ENCODE measurements at regions not wholly inside any gene's neighbourhood (a gene's known extent, or its start where the extent isn't known, plus 50 kb on each side); places are given as distances from the start of the nearest gene placed in this dataset.

DNA sequence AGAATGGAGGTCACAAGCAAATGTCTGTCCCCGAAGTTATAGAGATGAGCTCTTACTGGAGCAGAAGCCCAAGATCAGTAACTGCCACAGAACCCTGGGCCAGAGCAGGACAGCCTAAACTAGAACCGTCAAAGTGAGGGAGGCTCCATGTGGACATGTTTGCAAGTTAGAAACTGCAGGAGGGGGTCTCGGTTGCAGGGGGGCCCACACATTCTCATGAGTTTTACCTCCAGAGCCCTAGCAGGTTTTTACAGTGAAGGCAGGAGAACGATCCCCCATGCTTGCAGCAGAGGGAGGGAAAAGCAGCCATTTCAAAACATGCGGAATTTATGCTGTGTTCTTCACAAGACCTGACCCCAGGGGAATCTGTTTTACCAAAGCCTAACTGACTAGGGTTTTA is 133.5 kb upstream of the B3GAT1 start:
- no peak for DNase-seq (ENCODE audit: low spot score)
- TF ChIP-seq, protein P1, sequence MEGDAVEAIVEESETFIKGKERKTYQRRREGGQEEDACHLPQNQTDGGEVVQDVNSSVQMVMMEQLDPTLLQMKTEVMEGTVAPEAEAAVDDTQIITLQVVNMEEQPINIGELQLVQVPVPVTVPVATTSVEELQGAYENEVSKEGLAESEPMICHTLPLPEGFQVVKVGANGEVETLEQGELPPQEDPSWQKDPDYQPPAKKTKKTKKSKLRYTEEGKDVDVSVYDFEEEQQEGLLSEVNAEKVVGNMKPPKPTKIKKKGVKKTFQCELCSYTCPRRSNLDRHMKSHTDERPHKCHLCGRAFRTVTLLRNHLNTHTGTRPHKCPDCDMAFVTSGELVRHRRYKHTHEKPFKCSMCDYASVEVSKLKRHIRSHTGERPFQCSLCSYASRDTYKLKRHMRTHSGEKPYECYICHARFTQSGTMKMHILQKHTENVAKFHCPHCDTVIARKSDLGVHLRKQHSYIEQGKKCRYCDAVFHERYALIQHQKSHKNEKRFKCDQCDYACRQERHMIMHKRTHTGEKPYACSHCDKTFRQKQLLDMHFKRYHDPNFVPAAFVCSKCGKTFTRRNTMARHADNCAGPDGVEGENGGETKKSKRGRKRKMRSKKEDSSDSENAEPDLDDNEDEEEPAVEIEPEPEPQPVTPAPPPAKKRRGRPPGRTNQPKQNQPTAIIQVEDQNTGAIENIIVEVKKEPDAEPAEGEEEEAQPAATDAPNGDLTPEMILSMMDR (IDR thresholded peaks at IDR 0.05; ENCODE audit: extremely low read depth, insufficient read depth, missing control alignments) = no peak
- in situ Hi-C loops (cut with MboI; ENCODE audit: low pct_unique_long_range_greater_than_20kb, low sequenced_read_pairs, unreplicated experiment) = no loop called here

DNA sequence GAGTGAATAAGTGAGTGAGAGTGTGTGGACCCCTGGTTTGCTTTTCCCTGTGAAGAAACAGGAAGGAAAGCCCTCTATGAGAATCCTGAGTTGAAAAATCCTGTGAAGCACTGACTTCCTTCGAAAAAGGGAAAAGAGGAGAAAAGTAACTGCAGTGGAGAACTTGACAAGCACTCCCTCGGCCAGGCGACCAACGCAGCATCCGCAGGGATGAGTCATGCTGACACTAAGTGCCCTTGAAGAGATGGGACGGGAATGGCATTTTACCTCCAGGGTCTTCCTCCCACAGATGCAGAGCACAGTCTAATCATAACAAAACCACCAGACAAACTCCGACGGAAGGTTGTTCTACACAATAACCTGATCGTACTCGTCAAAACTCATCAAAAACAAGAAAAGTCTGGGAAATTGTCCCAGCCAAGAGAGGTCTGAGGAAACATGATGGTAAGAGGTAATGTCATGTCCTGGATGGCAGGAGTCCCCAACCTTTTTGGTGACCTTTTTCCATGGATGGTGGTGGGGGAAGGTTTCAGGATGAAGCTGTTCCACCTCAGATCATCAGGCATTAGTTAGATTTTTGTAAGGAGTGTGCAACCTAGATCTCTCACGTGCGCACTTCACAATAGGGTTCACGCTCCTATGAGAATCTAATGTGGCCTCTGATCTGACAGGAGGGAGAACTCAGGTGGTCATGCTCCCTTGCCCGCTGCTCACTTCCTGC is 132.2 kb upstream of the B3GAT1 start:
- TF ChIP-seq, protein P1 (IDR thresholded peaks at IDR 0.05; ENCODE audit: extremely low read depth, insufficient read depth, missing control alignments) = no peak
- in situ Hi-C loops (cut with MboI; ENCODE audit: low pct_unique_long_range_greater_than_20kb, low sequenced_read_pairs, unreplicated experiment) = no loop called here
- DNase-seq (ENCODE audit: low spot score) = no peak

DNA sequence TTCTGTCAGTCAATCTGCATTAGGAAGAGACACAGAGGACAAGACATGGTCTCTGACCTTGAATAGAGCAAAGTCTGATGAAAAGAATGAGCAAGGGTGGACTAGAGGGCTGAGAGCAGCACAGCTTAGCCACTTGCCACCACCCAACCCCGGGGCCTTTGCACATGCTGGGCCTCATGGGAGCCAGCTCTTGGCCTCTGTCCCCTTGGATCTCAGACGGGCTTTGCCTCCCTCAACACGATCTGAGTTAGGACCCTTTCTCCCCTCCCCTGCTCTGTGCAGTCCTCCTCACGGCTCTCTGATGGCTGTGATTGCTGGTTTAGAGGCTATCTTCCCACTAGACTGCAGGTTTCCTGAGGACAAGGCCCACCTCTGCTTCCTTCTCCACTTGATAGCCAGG is 131.6 kb upstream of the B3GAT1 start:
- TF ChIP-seq, protein P1 (IDR thresholded peaks at IDR 0.05; ENCODE audit: extremely low read depth, insufficient read depth, missing control alignments) = no peak
- in situ Hi-C loops (cut with MboI; ENCODE audit: low pct_unique_long_range_greater_than_20kb, low sequenced_read_pairs, unreplicated experiment) = no loop called here
- DNase-seq (ENCODE audit: low spot score) = no peak

DNA sequence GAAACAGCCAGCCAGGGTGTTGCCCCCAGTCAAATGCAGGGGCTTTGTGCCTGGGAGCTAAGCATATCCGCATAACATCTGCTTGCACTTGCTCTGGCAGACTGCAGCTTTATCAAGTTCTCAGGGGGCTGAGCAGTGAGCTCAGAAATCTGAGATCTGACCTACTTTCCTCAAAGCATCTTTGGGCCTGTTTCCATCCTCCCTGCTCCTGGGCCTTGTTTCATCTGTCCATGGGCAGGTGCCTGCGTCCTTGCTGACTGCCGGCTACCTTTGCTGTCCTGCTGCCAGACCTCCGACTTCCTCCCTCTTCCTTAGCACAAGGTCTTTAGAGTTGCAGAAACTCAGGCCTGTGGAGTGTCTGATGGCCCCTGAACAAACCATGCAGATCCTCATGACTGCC is 131.2 kb upstream of the B3GAT1 start:
- TF ChIP-seq, protein P1 (IDR thresholded peaks at IDR 0.05; ENCODE audit: extremely low read depth, insufficient read depth, missing control alignments) = no peak
- no peak for DNase-seq (ENCODE audit: low spot score)
- in situ Hi-C loops (cut with MboI; ENCODE audit: low pct_unique_long_range_greater_than_20kb, low sequenced_read_pairs, unreplicated experiment) = no loop called here

DNA sequence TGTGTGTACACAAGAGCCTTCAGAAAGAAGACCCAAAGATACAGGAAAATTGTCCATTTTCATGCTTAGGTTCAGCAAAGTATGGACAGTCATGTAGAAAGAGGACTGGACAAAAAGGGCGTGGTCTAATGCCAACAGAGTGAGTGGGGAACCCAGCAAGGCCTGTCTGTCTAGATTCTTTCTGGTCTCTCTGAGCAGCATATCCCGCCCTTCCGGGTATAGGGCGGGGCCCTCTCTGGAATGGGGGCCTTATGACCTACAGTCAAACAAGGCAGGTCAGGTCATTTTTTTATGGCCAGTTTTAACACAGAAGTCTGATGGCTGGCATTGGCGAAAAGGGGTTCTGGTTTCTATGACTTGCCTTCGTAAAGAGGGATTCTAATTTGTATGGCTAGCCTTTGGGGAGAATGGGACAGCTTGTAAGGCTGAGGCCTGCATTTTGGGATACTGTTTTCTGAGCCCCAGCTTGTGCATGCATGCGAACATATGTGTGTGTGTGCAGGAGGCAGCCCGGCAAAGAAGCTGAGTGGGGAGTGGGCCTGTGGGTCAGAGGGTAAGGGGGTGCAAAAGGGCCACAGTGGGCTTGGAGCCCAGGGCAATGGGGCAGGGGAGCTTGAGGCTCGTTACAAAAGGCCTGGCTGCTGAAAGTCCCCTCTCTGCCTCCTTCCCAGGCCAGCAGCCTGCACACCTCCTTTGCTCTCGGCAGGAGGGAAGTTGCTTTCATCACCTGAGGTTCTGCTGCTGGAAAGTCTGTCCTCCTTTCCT is 130.5 kb upstream of the B3GAT1 start:
- TF ChIP-seq, protein P1 (IDR thresholded peaks at IDR 0.05; ENCODE audit: extremely low read depth, insufficient read depth, missing control alignments) = no peak
- DNase-seq (ENCODE audit: low spot score) = no peak
- in situ Hi-C loops (cut with MboI; ENCODE audit: low pct_unique_long_range_greater_than_20kb, low sequenced_read_pairs, unreplicated experiment) = no loop called here

DNA sequence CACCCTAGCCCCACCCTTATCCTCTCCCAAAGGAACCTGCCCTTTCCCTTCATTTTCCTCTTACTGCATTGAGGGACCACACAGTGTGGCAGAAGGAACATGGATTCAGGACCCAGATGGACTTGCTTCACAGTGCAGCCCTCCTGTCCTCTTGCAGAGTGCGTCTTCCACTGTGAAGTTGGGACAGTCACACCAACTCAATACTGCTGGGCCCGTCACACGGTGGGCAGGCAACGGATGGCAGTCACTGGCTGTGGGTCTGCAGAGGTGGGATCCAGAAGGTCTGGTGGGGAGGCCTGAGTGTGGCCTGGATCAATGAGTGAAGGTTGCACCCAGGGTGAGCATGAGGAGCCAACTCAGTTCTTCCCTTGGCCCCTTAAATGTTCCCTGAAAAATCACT is 129.9 kb upstream of the B3GAT1 start:
- in situ Hi-C loops (cut with MboI; ENCODE audit: low pct_unique_long_range_greater_than_20kb, low sequenced_read_pairs, unreplicated experiment) = no loop called here
- no peak for DNase-seq (ENCODE audit: low spot score)
- TF ChIP-seq, protein P1 (IDR thresholded peaks at IDR 0.05; ENCODE audit: extremely low read depth, insufficient read depth, missing control alignments) = no peak
